ENCODE measurements at regions not wholly inside any gene's neighbourhood (a gene's known extent, or its start where the extent isn't known, plus 50 kb on each side); places are given as distances from the start of the nearest gene placed in this dataset.

DNA sequence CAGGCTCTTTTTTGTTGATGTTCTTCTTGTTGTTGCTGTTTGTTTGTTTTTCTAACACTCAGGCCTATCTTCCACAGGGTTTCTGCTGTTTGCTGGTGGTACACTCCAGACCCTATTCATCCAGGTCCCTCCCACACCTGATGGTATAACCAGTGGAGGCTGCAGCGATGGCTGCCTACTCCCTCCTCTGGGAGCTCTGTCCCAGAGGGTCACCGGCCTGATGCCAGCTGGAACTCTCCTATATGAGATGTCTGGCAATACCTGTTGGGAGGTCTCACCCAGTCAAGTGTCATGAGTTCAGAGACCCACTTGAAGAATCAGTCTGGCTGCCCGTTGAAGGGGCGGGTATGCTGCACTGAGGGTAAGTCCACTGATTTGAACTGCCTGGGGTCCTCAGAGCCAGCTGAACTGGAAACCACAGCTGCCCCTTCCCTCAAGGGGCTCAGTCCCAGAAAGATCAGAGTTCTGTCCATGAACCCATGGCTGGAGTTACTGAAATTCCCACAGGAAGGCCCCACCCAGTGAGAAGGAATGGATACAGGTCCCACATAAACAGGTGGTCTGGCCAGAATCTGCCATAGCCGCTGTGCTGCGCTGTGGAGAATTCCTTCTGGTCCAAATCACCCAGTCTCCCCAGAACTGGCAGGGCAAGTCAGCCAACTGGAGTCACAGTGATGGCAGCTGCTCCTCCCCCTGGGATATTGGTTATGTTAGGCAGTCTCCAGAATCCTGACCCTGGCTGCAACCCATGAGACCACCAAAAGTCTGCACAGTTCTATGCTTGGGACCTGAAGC lies 664.4 kb downstream of the FRK start:
- no peak overlapping the region for H3K4me2 ChIP-seq (ENCODE audit: insufficient read depth, low read length)
- no peaks in the 10 kb centered on the region for H3K9me1 ChIP-seq (replicated peaks; ENCODE audit: control insufficient read depth, extremely low read depth, insufficient read depth, low read length)
- no peak overlapping the region for H3K9ac ChIP-seq (replicated peaks; ENCODE audit: extremely low read depth, insufficient read depth, low read length)
- no peak for FAIRE-seq
- no peak overlapping the region for H3K27ac ChIP-seq (ENCODE audit: insufficient read depth, low read depth, low read length)
- H3K4me3 ChIP-seq (replicated peaks in 1 of 3; ENCODE audit: insufficient read depth in 1 of 3, low read depth in 1 of 3, low read length in 3 of 3): no peak overlapping the region
- no peaks in the 10 kb centered on the region for H3K4me1 ChIP-seq (ENCODE audit: control insufficient read depth, extremely low read depth, insufficient read depth, low read length)
- intact Hi-C loops (cut with micrococcal nuclease): no loop called here
- no peak for DNase-seq (ENCODE audit: low read depth, low spot score)
- no peak overlapping the region for H2AFZ ChIP-seq (ENCODE audit: low read depth, low read length)
- ChIA-PET POLR2A (no interaction called here), CTCF (no interaction called here)
- H3K79me2 ChIP-seq (ENCODE audit: control insufficient read depth, insufficient read depth, low read length): no peaks in the 10 kb centered on the region
- H3K27me3 ChIP-seq (ENCODE audit: control insufficient read depth in 2 of 2, insufficient read depth in 2 of 2, low read length in 2 of 2): no peaks in the 10 kb centered on the region
- dilution Hi-C loops (cut with MboI; ENCODE audit: extremely low pct_ligation_motif_present, low sequenced_read_pairs): no loop called here
- TF ChIP-seq GATA2 (IDR thresholded peaks at IDR 0.05; ENCODE audit: insufficient read depth, insufficient read length, low read depth, low read length) (no peak), MYC (IDR thresholded peaks at IDR 0.05; ENCODE audit: low read depth, low read length) (no peak), FOS (IDR thresholded peaks at IDR 0.05; ENCODE audit: borderline replicate concordance, insufficient read depth, low read length) (no peak), JUN (IDR thresholded peaks at IDR 0.05; ENCODE audit: borderline replicate concordance, insufficient read depth, insufficient read length, low read depth) (no peak), POLR2A (IDR thresholded peaks at IDR 0.05; ENCODE audit: low read depth, low read length) (no peak), POLR2AphosphoS5 (IDR thresholded peaks at IDR 0.05; ENCODE audit: insufficient read depth, low read depth, low read length) (no peak), EZH2 (IDR thresholded peaks at IDR 0.05; ENCODE audit: borderline replicate concordance, low read depth, low read length, severe bottlenecking) (no peak)
- TF ChIP-seq, protein P1, sequence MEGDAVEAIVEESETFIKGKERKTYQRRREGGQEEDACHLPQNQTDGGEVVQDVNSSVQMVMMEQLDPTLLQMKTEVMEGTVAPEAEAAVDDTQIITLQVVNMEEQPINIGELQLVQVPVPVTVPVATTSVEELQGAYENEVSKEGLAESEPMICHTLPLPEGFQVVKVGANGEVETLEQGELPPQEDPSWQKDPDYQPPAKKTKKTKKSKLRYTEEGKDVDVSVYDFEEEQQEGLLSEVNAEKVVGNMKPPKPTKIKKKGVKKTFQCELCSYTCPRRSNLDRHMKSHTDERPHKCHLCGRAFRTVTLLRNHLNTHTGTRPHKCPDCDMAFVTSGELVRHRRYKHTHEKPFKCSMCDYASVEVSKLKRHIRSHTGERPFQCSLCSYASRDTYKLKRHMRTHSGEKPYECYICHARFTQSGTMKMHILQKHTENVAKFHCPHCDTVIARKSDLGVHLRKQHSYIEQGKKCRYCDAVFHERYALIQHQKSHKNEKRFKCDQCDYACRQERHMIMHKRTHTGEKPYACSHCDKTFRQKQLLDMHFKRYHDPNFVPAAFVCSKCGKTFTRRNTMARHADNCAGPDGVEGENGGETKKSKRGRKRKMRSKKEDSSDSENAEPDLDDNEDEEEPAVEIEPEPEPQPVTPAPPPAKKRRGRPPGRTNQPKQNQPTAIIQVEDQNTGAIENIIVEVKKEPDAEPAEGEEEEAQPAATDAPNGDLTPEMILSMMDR (IDR thresholded peaks at IDR 0.05; ENCODE audit: extremely low read depth in 1 of 2, insufficient read depth in 1 of 2, low read depth in 1 of 2, low read length in 2 of 2): no peak
- TF ChIP-seq, protein P2, sequence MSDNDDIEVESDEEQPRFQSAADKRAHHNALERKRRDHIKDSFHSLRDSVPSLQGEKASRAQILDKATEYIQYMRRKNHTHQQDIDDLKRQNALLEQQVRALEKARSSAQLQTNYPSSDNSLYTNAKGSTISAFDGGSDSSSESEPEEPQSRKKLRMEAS (IDR thresholded peaks at IDR 0.05; ENCODE audit: insufficient read depth, insufficient read length): no peak
- no peaks in the 10 kb centered on the region for H4K20me1 ChIP-seq (replicated peaks; ENCODE audit: control insufficient read depth, extremely low read depth, insufficient read depth, low read length)
- no TSS peak for BruUV-seq (replicated peaks)
- no peaks in the 10 kb centered on the region for H3K36me3 ChIP-seq (ENCODE audit: control insufficient read depth in 2 of 2, extremely low read depth in 1 of 2, insufficient read depth in 2 of 2, low read length in 2 of 2)
- peaks cover 1% of the 10 kb centered on the region for H3K9me3 ChIP-seq (replicated peaks; ENCODE audit: control insufficient read depth, insufficient read depth, low read length)
